Astrocyte of the cerebellum (primary cell): ENCODE measurements at regions not wholly inside any gene's neighbourhood (a gene's known extent, or its start where the extent isn't known, plus 50 kb on each side); places are given as distances from the start of the nearest gene placed in this dataset.

Experiments used
- DNase-seq: peaks from one replicate; pipeline ENCODE4 v3.0.0-alpha.2; 2011; ENCODE audit warnings: low read depth
- H3K4me3 ChIP-seq: 2 replicates; pipeline ENCODE4 v1.5.1; 2011; ENCODE audit warnings: mild to moderate bottlenecking, low read depth, low read length, moderate library complexity
- in situ Hi-C: cut with HindIII; loops from 2 replicates; pipeline ENCODE4 v1.10.0; 2017; ENCODE audit warnings: low sequenced_read_pairs
- TF ChIP-seq, protein P1 (sequence below): IDR thresholded peaks from 2 replicates; pipeline ENCODE4 v1.5.1; 2012; ENCODE audit warnings: low read length, low read depth, moderate library complexity, mild to moderate bottlenecking; ENCODE audit errors: missing control alignments

DNA sequence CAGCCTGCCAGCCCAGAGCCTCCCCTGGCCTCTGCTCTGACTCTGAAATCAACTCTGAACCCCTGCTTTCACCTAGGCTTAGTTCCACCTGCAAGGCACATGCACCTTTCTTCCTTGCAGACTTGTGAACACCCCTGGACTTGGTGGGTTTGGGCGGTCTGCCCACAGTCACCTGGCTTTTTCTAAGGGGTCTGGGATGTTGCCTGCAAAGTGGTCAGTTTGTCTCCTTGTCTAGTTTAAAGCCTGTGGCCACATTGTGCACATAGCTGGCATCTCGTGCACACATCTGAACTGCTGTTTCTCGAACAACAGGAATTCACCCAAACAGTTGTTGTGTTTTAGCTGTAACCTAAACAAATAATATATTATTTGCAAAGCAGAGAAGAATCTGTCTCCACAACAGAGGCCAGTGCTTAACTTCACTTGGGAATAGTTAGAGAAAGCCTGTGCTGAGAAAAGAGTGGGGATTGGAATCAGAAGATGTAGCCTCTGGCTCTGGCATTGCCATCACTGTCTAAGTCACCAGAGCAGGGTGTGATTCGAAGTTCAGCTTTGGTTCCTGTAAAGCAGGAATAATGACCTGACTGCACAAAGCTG is 108.5 kb downstream of the TMEM18 start:
- no peak overlapping the region for H3K4me3 ChIP-seq
- no peak for DNase-seq
- in situ Hi-C loops, result no loop called here
- TF ChIP-seq, protein P1, sequence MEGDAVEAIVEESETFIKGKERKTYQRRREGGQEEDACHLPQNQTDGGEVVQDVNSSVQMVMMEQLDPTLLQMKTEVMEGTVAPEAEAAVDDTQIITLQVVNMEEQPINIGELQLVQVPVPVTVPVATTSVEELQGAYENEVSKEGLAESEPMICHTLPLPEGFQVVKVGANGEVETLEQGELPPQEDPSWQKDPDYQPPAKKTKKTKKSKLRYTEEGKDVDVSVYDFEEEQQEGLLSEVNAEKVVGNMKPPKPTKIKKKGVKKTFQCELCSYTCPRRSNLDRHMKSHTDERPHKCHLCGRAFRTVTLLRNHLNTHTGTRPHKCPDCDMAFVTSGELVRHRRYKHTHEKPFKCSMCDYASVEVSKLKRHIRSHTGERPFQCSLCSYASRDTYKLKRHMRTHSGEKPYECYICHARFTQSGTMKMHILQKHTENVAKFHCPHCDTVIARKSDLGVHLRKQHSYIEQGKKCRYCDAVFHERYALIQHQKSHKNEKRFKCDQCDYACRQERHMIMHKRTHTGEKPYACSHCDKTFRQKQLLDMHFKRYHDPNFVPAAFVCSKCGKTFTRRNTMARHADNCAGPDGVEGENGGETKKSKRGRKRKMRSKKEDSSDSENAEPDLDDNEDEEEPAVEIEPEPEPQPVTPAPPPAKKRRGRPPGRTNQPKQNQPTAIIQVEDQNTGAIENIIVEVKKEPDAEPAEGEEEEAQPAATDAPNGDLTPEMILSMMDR, result no peak

DNA sequence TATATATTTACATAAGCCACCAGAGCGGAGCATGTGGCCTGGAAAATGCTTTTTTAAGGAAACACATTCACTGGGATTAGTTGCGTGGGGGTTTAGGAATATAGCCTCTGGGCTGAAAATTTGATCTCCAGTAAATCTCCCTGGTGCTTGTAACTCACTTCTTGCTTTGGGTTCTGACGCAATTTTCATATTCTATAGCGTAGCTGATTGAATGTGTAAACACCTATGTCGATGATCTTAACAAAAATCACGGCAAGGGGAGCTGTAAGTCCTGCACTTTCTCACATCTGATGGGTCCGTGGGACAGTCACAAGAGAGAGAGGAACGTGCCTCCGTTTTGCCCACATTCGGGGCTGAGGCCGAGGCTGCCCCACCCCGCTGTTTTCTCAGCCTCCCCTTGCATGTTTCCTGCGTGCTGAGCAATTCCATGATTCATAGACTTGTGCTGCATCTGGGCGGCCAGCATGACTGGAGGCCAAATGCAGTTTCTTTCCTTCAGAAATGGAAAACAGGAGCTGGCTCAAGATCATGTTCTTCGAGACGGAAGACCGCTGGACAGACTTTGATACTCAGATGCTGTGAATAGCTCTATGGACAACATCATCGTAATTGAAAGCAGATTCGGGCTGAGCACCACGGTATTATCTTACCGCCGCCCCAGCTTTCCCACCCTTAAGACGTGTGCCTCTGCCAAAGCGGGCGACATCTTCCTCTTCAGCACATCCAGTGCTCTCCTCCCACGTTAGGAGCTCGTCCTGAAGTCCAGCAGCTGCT is 109.2 kb downstream of the TMEM18 start:
- H3K4me3 ChIP-seq, result no peak overlapping the region
- no peak for DNase-seq
- in situ Hi-C loops, result no loop called here
- TF ChIP-seq, protein P1, result no peak

DNA sequence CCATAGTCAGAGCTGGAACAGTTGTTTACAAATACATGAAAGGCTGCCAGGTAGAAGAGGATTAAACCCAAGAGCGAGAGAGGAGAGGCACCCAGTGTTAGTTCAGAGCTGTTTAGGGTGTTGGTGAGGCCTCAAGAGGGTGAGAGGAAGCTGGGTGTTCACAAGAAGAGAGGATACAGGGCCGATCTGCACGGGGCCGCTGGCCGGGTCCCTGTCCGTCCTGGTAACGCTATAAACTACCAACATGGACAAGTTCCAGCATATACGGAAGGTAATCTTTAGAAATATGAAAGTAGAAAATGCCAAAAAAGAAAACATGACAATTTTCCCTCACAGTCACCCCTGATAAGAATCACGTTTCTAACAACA is 109.7 kb downstream of the TMEM18 start:
- TF ChIP-seq, protein P1, result no peak
- in situ Hi-C loops, result no loop called here
- H3K4me3 ChIP-seq, result no peak overlapping the region
- no peak for DNase-seq

DNA sequence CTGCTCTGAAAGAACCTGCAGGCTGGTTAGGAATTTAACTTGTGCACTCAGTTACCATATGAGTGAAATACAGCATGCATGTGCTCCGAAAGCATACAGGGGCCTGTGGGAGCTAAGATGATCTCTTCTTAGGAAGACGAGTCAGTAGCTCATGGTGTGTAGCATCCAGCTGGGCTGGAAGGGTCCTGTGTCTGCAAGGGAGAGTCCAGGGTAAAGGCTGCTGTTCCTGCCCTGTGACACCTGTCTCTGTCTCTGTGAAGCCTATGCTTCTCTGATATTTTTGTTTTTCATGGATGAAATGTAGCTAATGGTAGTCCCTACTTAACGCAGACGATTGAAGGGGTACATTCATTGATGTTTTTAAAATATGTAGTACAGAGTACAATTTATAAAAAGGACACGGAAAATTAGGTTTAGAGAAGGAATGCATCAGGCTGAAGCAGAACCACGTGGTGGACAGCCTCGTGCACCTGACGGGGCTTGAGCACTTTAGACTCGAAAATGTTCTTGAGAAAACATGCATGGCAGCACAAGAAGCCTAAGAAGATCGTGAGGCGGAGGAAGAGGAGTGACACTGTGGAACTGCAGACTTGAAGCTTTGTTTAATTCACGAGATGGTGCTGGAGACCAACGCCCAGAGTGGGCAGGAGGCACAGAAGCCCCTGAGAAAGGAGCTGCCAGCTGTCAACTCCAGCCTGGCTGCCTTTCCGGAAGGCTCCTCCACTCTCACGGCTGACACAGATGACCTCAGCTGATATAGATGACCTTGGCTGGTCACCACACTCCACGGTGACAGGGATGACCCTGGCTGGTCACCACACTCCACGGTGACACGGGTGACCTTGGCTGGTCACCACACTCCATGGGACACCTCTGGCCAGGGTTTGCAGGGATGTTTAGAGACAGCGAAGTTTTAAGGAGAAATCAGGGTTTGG is 110.6 kb downstream of the TMEM18 start:
- no peak overlapping the region for H3K4me3 ChIP-seq
- in situ Hi-C loops, result no loop called here
- TF ChIP-seq, protein P1, result no peak
- no peak for DNase-seq

DNA sequence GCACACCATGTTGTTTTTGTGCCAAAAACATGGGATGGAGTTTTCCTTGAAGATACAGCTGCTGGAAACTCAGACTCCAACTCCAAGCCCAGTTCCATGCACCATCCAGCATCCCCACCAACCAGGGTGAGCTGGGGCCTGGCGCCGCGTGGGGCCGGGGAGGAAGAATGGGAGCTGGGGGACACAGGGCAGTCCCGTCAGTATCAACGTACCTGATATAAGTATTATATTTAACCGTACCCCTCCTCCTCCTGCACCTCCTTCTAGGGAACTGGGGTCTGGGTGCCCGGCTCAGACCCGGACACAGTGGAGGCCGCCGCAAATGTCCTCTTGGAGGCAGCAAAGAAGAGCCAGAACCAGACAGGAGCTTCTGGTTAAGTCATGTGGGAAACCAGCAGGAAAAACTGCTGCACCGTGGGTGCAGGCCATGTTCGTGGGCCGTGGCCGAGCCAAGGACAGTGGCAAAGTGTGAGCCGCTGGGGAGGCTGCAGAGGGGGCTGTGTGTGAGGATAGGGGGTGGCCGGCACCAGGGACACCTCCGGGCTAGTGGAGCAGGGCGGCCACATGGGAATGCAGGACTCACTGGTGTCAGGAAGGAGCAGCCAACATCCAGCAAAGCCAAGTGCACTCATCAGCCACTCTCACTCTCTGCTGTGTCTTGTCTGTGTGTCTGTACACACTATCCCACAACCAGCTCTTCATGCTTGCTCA is 112.6 kb downstream of the TMEM18 start:
- H3K4me3 ChIP-seq, result no peak overlapping the region
- TF ChIP-seq, protein P1, result no peak
- in situ Hi-C loops, result no loop called here
- no peak for DNase-seq

DNA sequence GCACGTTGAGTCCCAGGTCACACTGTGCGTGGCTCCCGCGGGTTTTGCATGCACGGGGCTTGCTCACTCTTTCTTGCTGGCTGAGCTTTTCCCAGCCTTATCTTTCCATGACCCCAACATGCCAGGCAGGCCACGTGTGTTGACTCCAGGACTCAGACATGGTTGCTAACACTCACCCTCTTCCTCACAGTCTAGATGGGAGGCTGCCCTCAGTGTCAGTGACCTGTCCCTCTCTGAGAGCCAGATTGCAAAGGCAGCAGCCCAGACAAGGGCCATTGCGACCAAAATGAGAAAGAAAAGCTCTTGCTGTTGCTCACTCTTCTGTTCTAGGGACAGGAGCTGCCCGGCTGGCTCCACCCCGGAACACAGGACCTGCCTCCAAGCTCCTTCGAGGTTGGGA is 113.7 kb downstream of the TMEM18 start:
- no peak for DNase-seq

More for the DNA sequence above, 113.7 kb downstream of the TMEM18 start:
- H3K4me3 ChIP-seq, result no peak overlapping the region
- in situ Hi-C loops, result no loop called here
- TF ChIP-seq, protein P1, result no peak
